ENCODE measurements at regions not wholly inside any gene's neighbourhood (a gene's known extent, or its start where the extent isn't known, plus 50 kb on each side); places are given as distances from the start of the nearest gene placed in this dataset.

DNA sequence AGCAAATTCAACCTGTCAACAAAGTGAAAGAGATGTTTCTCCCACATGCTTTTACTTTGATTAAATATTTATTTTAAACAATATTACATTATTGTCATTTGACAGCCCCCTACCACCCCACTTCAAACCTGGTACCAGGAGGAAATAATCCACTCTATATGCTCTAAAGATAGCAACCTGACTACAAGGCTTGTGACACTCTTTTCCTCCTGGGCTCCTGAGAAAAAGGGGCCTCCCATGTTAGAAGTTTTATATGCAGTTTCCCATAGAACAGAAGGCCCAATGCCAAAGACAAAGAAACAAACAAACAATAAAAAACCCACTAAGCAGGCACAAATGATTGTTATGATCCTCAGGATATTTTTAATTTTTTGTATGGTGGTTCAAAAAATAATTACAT, 73.6 kb downstream of the RPS29 start (continued):
- TF ChIP-seq, protein P1, sequence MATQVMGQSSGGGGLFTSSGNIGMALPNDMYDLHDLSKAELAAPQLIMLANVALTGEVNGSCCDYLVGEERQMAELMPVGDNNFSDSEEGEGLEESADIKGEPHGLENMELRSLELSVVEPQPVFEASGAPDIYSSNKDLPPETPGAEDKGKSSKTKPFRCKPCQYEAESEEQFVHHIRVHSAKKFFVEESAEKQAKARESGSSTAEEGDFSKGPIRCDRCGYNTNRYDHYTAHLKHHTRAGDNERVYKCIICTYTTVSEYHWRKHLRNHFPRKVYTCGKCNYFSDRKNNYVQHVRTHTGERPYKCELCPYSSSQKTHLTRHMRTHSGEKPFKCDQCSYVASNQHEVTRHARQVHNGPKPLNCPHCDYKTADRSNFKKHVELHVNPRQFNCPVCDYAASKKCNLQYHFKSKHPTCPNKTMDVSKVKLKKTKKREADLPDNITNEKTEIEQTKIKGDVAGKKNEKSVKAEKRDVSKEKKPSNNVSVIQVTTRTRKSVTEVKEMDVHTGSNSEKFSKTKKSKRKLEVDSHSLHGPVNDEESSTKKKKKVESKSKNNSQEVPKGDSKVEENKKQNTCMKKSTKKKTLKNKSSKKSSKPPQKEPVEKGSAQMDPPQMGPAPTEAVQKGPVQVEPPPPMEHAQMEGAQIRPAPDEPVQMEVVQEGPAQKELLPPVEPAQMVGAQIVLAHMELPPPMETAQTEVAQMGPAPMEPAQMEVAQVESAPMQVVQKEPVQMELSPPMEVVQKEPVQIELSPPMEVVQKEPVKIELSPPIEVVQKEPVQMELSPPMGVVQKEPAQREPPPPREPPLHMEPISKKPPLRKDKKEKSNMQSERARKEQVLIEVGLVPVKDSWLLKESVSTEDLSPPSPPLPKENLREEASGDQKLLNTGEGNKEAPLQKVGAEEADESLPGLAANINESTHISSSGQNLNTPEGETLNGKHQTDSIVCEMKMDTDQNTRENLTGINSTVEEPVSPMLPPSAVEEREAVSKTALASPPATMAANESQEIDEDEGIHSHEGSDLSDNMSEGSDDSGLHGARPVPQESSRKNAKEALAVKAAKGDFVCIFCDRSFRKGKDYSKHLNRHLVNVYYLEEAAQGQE (tag by site-specific recombination; IDR thresholded peaks at IDR 0.05): no peak
- TF ChIP-seq, protein P2, sequence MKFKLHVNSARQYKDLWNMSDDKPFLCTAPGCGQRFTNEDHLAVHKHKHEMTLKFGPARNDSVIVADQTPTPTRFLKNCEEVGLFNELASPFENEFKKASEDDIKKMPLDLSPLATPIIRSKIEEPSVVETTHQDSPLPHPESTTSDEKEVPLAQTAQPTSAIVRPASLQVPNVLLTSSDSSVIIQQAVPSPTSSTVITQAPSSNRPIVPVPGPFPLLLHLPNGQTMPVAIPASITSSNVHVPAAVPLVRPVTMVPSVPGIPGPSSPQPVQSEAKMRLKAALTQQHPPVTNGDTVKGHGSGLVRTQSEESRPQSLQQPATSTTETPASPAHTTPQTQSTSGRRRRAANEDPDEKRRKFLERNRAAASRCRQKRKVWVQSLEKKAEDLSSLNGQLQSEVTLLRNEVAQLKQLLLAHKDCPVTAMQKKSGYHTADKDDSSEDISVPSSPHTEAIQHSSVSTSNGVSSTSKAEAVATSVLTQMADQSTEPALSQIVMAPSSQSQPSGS (tag by site-specific recombination; IDR thresholded peaks at IDR 0.05; ENCODE audit: low read depth): no peak
- TF ChIP-seq ZNF658 (tag by site-specific recombination; IDR thresholded peaks at IDR 0.05): no peak
- TF ChIP-seq KLF8 (tag by site-specific recombination; IDR thresholded peaks at IDR 0.05): no peak
- no peak for TF ChIP-seq GLIS2 (tag by site-specific recombination; IDR thresholded peaks at IDR 0.05)
- TF ChIP-seq PRDM1 (tag by site-specific recombination; IDR thresholded peaks at IDR 0.05): no peak
- no peak for TF ChIP-seq ZNF221 (tag by site-specific recombination; IDR thresholded peaks at IDR 0.05; ENCODE audit: borderline replicate concordance)
- TF ChIP-seq ZNF184 (tag by site-specific recombination; IDR thresholded peaks at IDR 0.05): no peak
- TF ChIP-seq YY2 (tag by site-specific recombination; IDR thresholded peaks at IDR 0.05): no peak

DNA sequence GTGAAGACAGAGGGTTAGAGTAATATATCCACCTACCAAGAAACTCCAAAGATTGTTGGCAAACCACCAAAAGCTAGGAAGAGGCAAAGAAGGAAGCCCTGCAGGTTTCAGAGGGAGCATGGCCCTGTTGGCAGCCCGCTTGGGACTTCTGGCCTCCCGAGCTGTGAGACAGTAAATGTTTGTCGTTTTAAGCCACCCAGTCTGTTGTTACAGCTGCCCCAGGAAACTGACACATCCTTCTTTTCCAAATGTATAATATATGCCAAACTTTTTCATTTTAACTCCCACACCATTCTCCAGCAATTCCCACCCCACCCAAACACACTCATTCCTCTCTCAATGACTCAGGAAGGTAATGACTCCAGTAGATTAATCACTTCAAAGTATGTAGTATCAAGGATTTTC, 74.0 kb downstream of the RPS29 start:
- H3K36me3 ChIP-seq (ENCODE audit: control insufficient read depth in 2 of 2, insufficient read depth in 1 of 2, low read length in 2 of 2): no peaks in the 10 kb centered on the region
- H3K27ac ChIP-seq (ENCODE audit: extremely low read depth, low read depth, low read length): no peak overlapping the region
- H3K9me3 ChIP-seq (ENCODE audit: control insufficient read depth, insufficient read depth, low read depth, low read length): no peaks in the 10 kb centered on the region
- ChIA-PET CTCF (interaction anchor here (0.6 kb wide), 1 partner anchor 36 kb away, joined by 5 read pairs; no protein-coding TSS in a partner anchor), POLR2A (no interaction called here)
- H3K4me3 ChIP-seq (ENCODE audit: low read depth, low read length): no peak overlapping the region
- H3K4me1 ChIP-seq (ENCODE audit: control insufficient read depth, insufficient read depth, low read length): no peaks in the 10 kb centered on the region
- TF ChIP-seq ZNF391 (tag by site-specific recombination; IDR thresholded peaks at IDR 0.05; ENCODE audit: borderline replicate concordance, low read depth): no peak
- no peak for TF ChIP-seq GLI4 (tag by site-specific recombination; IDR thresholded peaks at IDR 0.05)
- TF ChIP-seq ZNF791 (tag by site-specific recombination; IDR thresholded peaks at IDR 0.05): no peak
- no peak for TF ChIP-seq ZNF473 (tag by site-specific recombination; IDR thresholded peaks at IDR 0.05)
- TF ChIP-seq GLIS2 (tag by site-specific recombination; IDR thresholded peaks at IDR 0.05): no peak
- no peak for TF ChIP-seq ZNF585B (tag by site-specific recombination; IDR thresholded peaks at IDR 0.05)
- TF ChIP-seq ZNF670 (tag by site-specific recombination; IDR thresholded peaks at IDR 0.05; ENCODE audit: low read depth): no peak
- TF ChIP-seq, protein P3, sequence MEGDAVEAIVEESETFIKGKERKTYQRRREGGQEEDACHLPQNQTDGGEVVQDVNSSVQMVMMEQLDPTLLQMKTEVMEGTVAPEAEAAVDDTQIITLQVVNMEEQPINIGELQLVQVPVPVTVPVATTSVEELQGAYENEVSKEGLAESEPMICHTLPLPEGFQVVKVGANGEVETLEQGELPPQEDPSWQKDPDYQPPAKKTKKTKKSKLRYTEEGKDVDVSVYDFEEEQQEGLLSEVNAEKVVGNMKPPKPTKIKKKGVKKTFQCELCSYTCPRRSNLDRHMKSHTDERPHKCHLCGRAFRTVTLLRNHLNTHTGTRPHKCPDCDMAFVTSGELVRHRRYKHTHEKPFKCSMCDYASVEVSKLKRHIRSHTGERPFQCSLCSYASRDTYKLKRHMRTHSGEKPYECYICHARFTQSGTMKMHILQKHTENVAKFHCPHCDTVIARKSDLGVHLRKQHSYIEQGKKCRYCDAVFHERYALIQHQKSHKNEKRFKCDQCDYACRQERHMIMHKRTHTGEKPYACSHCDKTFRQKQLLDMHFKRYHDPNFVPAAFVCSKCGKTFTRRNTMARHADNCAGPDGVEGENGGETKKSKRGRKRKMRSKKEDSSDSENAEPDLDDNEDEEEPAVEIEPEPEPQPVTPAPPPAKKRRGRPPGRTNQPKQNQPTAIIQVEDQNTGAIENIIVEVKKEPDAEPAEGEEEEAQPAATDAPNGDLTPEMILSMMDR (tag by site-specific recombination; IDR thresholded peaks at IDR 0.05): no peak
- TF ChIP-seq ZEB2 (tag by site-specific recombination; IDR thresholded peaks at IDR 0.05): no peak
- no peak for TF ChIP-seq ZNF837 (tag by site-specific recombination; IDR thresholded peaks at IDR 0.05)
- TF ChIP-seq, protein P4, sequence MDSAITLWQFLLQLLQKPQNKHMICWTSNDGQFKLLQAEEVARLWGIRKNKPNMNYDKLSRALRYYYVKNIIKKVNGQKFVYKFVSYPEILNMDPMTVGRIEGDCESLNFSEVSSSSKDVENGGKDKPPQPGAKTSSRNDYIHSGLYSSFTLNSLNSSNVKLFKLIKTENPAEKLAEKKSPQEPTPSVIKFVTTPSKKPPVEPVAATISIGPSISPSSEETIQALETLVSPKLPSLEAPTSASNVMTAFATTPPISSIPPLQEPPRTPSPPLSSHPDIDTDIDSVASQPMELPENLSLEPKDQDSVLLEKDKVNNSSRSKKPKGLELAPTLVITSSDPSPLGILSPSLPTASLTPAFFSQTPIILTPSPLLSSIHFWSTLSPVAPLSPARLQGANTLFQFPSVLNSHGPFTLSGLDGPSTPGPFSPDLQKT (IDR thresholded peaks at IDR 0.05; ENCODE audit: borderline replicate concordance, low read depth, low read length): no peak
- TF ChIP-seq ZNF266 (tag by site-specific recombination; IDR thresholded peaks at IDR 0.05; ENCODE audit: low read depth): no peak
- TF ChIP-seq ZNF155 (tag by site-specific recombination; IDR thresholded peaks at IDR 0.05): no peak
- TF ChIP-seq ZNF701 (tag by site-specific recombination; IDR thresholded peaks at IDR 0.05): no peak
